Panc1 (cell line): ENCODE measurements at regions not wholly inside any gene's neighbourhood (a gene's known extent, or its start where the extent isn't known, plus 50 kb on each side); places are given as distances from the start of the nearest gene placed in this dataset.

Experiments used
- SIN3A ChIP-seq: IDR thresholded peaks from 2 replicates; pipeline ENCODE4 v1.6.1; 2012; ENCODE audit warnings: low read depth, mild to moderate bottlenecking, low read length, moderate library complexity, borderline replicate concordance; ENCODE audit not compliant: insufficient read depth
- TCF7L2 ChIP-seq: IDR thresholded peaks from 2 replicates; pipeline ENCODE4 v1.6.1; 2011; ENCODE audit warnings: mild to moderate bottlenecking, low read depth, low read length, inconsistent platforms
- TF ChIP-seq, protein P1 (sequence below): fragments of 450-650 bp; IDR thresholded peaks from 2 replicates; pipeline ENCODE4 v1.5.1; 2017; ENCODE audit warnings: mild to moderate bottlenecking

DNA sequence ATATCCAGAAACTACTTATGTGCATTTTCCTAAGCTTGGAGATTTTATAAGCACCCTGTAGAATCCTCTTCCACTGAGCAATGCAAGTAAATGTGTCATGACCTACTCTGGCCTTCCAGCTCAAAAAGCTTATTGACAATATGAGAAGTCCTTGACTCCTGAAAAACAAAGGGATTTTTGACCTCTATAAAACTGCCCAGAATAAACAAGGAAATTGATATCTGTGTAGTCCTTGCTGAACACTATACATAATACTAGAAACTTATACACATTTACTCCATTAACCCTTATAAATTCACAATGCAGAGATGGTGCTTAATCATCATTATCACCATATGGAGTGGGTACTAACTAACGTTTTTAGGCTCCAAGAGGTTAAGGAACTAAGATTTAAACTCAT is 197.4 kb upstream of the KRR1 start:
- no peak for TF ChIP-seq SIN3A
- TF ChIP-seq, protein P1, sequence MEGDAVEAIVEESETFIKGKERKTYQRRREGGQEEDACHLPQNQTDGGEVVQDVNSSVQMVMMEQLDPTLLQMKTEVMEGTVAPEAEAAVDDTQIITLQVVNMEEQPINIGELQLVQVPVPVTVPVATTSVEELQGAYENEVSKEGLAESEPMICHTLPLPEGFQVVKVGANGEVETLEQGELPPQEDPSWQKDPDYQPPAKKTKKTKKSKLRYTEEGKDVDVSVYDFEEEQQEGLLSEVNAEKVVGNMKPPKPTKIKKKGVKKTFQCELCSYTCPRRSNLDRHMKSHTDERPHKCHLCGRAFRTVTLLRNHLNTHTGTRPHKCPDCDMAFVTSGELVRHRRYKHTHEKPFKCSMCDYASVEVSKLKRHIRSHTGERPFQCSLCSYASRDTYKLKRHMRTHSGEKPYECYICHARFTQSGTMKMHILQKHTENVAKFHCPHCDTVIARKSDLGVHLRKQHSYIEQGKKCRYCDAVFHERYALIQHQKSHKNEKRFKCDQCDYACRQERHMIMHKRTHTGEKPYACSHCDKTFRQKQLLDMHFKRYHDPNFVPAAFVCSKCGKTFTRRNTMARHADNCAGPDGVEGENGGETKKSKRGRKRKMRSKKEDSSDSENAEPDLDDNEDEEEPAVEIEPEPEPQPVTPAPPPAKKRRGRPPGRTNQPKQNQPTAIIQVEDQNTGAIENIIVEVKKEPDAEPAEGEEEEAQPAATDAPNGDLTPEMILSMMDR: no peak
- peak; percentile 50; the same call in 1 of the 2 replicates for TF ChIP-seq TCF7L2
